GM21576 (cell line): ENCODE measurements at regions not wholly inside any gene's neighbourhood (a gene's known extent, or its start where the extent isn't known, plus 50 kb on each side); places are given as distances from the start of the nearest gene placed in this dataset.
"Not testable (repeated sequence)": the region's sequence is repeated elsewhere in the genome, so short reads cannot be mapped to it uniquely, and the experiment has no call there.

ENCODE experiments used
- ATAC-seq: cut with Tn5 transposase; IDR thresholded peaks from one replicate; pipeline ENCODE4 v1.9.1; 2021; ENCODE audit warnings: mild to moderate bottlenecking, moderate library complexity; ENCODE audit not compliant: unreplicated experiment

GRCh38 chr14:87449016-87449415, 544.0 kb downstream of the GALC start:
- ATAC-seq, result no peak

- no peak for ATAC-seq
Measured at GRCh38 chr14:87443787-87444186, 549.2 kb downstream of the GALC start.

GRCh38 chr14:87443039-87443438, 549.9 kb downstream of the GALC start:
- no peak for ATAC-seq

GRCh38 chr14:87437158-87437557, 555.8 kb downstream of the GALC start:
- ATAC-seq, result no peak

DNA sequence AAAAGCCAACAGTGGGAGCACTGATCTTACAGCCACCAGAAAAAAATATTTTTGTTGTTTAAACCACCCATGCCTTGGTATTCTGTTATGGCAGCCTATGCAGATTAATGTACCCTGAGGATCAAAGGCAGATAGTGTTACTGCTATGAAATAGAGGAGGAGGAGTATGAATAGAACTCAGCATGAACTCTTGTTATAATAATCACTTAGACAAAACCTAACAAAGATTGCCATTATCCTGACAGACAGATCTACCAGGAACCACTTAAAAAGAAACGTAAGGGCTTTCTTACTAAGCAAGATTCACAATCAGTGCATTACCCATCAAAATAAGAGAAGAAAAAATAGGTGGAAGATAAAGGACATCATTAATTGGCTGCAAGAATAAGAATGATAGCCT, 558.3 kb downstream of the GALC start:
- no peak for ATAC-seq

- no peak for ATAC-seq
Measured at GRCh38 chr14:87434011-87434410, 559.0 kb downstream of the GALC start.

DNA sequence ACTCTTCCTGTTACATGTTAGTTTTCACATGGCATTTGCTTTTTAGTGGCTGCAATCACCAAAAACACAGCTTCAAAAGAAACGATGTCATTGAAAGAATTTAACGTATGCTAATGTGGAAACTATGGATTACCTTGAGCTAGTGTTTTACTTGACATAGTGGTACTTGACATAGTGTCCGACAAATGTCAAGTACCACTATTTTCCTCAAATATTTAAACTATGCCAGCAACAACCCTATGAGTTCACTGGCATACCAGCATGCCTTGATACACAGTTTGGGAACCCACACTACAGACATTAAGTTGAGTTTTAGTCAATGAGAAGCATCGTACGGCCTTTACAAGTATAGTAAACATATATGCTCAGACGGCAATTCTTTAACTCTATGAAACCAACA, 560.3 kb downstream of the GALC start:
- ATAC-seq, result no peak

- ATAC-seq, result no peak
Measured at GRCh38 chr14:87430810-87431209, 562.2 kb downstream of the GALC start.

DNA sequence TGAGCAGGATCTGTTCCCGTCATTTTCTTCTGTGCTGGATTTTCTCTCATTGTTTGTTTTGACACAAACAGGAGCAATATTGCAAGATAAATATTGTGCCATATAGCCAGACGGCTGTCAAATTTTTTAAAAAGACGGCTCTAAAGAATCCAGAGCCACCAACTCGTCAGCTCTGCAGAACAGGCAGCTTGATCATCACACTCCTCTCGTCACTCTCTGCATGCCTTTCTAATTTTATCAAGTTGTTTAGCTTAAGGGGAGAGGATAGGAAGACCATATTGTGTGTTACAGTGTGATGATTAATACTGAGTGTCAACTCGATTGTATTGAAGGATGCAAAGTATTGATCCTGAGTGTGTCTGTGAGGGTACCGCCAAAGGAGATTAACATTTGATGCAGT, 562.8 kb downstream of the GALC start:
- ATAC-seq, result no peak

GRCh38 chr14:87419925-87420324, 573.1 kb downstream of the GALC start:
- no peak for ATAC-seq

DNA sequence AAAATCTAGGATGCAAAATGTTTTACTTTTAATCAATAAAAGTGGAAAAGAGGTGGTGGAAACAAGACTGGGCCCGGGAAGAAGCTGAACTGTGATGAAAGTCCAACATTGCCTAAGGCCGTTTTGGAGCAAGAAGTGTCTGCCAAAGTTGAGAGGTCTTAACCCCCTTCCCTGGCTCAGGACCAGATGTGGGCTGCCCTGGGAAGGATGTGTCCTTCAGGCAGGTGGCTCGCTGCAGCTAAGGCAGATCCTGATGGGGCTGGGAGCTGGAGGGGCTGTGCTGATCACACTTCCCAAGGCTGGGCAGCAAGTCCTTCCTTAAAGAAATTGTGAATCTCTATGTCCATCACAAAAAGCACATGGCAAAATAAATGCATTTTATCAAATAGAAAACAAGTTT, 581.6 kb downstream of the GALC start:
- no peak for ATAC-seq

DNA sequence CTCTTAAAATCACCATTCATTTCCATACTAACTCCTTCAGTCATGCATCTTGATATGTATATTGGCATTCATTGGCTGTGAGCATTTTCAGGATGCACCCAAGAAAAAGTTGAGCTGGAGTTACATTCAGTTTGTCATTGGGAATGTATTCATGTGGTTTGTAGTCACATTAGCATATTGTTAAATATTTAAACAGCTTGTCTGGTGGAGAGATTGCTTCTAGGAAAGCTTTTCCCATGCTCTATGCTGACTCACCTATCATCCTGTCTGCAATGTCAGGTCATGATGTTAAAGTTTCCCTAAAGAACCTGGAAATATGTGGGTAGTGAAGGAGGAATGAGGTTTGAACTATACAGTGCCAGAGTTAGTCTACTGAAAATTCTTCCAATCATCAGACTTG, 583.6 kb downstream of the GALC start:
- ATAC-seq, result no peak

DNA sequence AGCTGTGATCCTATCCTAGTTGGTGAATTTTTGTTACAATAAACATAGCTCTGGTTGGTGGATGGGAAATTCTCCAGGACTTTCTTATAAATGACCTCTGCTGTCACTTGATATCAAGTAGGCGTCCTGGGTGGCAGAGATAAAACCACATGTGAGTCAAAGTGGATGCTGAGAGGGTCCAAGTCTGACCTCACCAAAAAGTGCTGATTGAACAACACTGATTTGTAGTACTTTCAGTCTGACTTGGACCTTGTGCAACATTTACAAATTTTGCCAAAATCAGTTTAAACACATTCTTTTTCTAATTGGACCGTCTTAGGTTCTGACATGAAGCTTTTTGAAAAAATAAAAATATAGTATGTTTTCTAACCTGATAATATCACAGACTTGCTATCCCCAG, 585.6 kb downstream of the GALC start:
- ATAC-seq, result no peak

GRCh38 chr14:87405563-87405962, 587.4 kb downstream of the GALC start:
- ATAC-seq, result no peak

GRCh38 chr14:87397499-87397898, 595.5 kb downstream of the GALC start:
- no peak for ATAC-seq

GRCh38 chr14:87391066-87391465, 601.9 kb downstream of the GALC start:
- ATAC-seq, result no peak

DNA sequence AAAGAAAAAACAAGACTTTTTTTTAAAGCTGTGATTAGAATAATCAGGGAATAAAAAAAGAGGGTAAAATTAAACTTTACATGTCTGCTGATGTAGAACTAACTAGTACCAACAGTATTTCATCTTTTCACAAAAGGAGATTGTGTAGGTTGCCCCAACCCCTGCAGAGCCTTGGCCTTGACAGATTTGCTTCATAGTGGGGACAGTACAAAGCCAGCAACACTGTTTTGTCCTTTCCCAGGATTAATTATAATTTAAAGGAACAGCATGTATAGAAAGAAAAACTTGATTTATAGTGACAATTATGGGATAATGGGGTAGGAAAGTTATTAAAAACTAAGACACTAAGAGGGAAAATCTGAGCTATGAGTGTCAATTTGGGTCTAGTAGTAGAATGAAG, 604.0 kb downstream of the GALC start:
- ATAC-seq, result no peak

GRCh38 chr14:87387806-87388205, 605.2 kb downstream of the GALC start:
- no peak for ATAC-seq

- ATAC-seq, result no peak
Measured at GRCh38 chr14:87386524-87386923, 606.5 kb downstream of the GALC start.

GRCh38 chr14:87380054-87380453, 612.9 kb downstream of the GALC start:
- no peak for ATAC-seq

- ATAC-seq, result no peak
Measured at GRCh38 chr14:87368751-87369150, 624.2 kb downstream of the GALC start.

DNA sequence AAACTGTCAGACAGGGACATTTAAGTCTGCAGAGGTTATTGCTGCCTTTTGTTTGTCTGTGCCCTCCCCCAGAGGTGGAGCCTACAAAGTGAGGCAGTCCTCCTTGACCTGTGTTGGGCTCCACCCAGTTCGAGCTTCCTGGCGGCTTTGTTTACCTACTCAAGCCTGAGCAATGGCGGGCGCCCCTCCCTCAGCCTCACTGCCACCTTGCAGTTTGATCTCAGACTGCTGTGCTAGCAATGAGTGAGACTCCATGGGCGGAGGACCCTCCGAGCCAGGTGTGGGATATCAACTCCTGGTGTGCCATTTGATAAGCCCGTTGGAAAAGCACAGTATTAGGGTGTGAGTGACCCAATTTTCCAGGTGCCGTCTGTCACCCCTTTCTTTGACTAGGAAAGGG, 632.7 kb downstream of the GALC start:
- not testable (repeated sequence) for ATAC-seq

DNA sequence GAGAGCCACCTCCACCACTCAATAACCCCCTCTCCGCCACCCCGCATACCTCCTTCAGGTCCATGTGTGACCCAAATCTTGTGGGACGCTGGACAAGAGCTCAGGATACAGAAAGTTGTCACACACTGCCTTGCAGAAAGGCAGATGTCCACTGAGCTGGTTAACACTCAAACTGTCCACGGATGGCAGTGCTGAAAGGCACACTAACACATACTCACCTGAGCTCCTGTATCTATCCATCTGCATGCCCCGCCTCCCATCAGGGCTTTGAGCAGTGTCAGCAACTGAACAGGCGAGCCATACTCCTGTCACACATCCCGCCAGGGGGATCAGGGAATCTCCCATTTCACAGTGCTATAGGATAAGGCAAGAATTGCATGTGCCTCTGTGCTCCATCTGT, 642.0 kb downstream of the GALC start:
- ATAC-seq, result no peak

- no peak for ATAC-seq
Measured at GRCh38 chr14:87349921-87350320, 643.1 kb downstream of the GALC start.
